ENCODE measurements at regions not wholly inside any gene's neighbourhood (a gene's known extent, or its start where the extent isn't known, plus 50 kb on each side); places are given as distances from the start of the nearest gene placed in this dataset.

DNA sequence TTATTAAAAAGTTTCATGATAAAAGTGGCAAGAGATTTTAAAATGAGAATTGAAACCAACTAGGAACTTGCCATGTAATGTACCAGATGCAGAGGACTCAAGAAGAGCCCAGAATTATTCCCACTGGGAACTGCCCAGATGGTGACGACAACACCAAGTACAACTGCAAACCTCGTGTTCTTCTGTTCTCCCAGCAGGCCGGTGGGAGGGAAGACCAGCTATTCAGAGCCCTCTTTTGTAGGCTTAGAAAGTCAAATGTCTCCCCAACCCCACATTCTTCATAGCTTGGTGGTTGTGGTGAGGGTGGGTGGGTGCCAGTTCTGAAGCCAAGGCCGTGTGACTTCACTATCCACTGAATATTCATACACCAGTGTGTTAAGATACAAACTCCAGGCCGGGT lies 54.3 kb upstream of the ITGB1 start:
- no peak for TF ChIP-seq EZH2 (IDR thresholded peaks at IDR 0.05; ENCODE audit: borderline replicate concordance, insufficient read depth, low read depth, low read length, poor library complexity, severe bottlenecking)
- TF ChIP-seq, protein P1, sequence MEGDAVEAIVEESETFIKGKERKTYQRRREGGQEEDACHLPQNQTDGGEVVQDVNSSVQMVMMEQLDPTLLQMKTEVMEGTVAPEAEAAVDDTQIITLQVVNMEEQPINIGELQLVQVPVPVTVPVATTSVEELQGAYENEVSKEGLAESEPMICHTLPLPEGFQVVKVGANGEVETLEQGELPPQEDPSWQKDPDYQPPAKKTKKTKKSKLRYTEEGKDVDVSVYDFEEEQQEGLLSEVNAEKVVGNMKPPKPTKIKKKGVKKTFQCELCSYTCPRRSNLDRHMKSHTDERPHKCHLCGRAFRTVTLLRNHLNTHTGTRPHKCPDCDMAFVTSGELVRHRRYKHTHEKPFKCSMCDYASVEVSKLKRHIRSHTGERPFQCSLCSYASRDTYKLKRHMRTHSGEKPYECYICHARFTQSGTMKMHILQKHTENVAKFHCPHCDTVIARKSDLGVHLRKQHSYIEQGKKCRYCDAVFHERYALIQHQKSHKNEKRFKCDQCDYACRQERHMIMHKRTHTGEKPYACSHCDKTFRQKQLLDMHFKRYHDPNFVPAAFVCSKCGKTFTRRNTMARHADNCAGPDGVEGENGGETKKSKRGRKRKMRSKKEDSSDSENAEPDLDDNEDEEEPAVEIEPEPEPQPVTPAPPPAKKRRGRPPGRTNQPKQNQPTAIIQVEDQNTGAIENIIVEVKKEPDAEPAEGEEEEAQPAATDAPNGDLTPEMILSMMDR (IDR thresholded peaks at IDR 0.05): no peak

Measured in B cell (primary cell).